ENCODE measurements at regions not wholly inside any gene's neighbourhood (a gene's known extent, or its start where the extent isn't known, plus 50 kb on each side); places are given as distances from the start of the nearest gene placed in this dataset.

DNA sequence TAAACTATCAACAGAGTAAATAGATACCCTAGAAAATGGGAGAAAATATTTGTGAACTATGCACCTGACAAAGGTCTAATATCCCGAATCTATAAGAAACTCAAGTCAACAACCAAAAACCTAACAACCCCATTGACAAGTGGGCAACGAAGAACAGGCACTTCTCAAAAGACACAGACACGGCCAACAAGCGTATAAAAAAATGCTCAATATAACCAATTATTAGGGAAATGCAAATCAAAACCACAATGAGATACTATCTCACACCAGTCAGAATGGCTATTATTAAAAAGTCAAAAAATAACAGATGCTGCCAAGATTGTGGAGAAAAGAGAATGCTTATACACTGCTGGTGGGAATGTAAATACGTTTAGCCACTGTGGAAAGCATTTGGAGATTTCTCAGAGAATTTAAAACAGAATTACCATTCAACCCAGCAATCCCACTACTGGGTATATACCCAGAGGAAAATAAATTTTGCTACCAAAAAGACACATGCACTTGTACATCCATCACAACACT, 63.2 kb upstream of the CAV2 start:
- no peak for DNase-seq (ENCODE audit: low spot score)
- ChIA-PET POLR2A (ENCODE audit: low non-redundant PET) (no interaction called here), CTCF (no interaction called here)
- Histone ChIP-seq H3K4me3 (ENCODE audit: low read depth, low read length, poor library complexity, severe bottlenecking) (no peak overlapping the region), H3K27me3 (replicated peaks; ENCODE audit: insufficient read depth, low read depth, low read length, poor library complexity) (no peaks in the 10 kb centered on the region), H3K36me3 (ENCODE audit: insufficient read depth, low read length, poor library complexity, severe bottlenecking) (no peaks in the 10 kb centered on the region), H3K4me1 (ENCODE audit: insufficient read depth, low read length, poor library complexity, severe bottlenecking) (peaks cover 46% of the 10 kb centered on the region), H3K27ac (ENCODE audit: low read depth, low read length, poor library complexity, severe bottlenecking) (no peak overlapping the region), H3K9me3 (ENCODE audit: low read depth, low read length, poor library complexity, severe bottlenecking) (peaks cover 7% of the 10 kb centered on the region)
- no TSS peak for BruUV-seq (replicated peaks)
- TF ChIP-seq, protein P1, sequence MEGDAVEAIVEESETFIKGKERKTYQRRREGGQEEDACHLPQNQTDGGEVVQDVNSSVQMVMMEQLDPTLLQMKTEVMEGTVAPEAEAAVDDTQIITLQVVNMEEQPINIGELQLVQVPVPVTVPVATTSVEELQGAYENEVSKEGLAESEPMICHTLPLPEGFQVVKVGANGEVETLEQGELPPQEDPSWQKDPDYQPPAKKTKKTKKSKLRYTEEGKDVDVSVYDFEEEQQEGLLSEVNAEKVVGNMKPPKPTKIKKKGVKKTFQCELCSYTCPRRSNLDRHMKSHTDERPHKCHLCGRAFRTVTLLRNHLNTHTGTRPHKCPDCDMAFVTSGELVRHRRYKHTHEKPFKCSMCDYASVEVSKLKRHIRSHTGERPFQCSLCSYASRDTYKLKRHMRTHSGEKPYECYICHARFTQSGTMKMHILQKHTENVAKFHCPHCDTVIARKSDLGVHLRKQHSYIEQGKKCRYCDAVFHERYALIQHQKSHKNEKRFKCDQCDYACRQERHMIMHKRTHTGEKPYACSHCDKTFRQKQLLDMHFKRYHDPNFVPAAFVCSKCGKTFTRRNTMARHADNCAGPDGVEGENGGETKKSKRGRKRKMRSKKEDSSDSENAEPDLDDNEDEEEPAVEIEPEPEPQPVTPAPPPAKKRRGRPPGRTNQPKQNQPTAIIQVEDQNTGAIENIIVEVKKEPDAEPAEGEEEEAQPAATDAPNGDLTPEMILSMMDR (conservative IDR thresholded peaks at IDR 0.05; ENCODE audit: low read depth, low read length): no peak
- TF ChIP-seq EZH2 (IDR thresholded peaks at IDR 0.05; ENCODE audit: borderline replicate concordance, low read depth, low read length, poor library complexity, severe bottlenecking): no peak
- intact Hi-C loops (cut with micrococcal nuclease; ENCODE audit: unreplicated experiment): no loop called here

DNA sequence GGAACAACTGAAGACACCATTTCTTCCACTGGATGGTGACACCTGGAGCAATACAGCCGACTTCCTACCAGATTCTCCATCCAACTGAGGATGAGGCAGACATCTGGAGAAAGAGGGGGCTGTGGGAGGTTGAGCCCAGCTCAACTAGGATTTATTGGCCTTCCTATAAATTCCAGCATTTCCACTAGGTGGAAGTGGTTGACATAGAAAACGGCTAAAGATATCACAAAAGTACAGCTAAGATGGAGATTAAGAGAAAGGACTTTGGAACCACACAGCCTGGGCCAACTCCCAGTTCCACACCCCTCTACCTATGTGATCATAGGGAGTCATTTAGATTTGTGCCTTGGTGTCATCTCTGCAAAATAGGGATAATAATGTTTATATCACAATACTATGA, 61.3 kb upstream of the CAV2 start:
- DNase-seq (ENCODE audit: low spot score): peak; percentile 49
- intact Hi-C loops (cut with micrococcal nuclease; ENCODE audit: unreplicated experiment): no loop called here
- H3K9me3 ChIP-seq (ENCODE audit: low read depth, low read length, poor library complexity, severe bottlenecking): peaks cover 7% of the 10 kb centered on the region
- ChIA-PET CTCF (no interaction called here), POLR2A (ENCODE audit: low non-redundant PET) (no interaction called here)
- peak overlapping the region; percentile 63 for H3K27ac ChIP-seq (ENCODE audit: low read depth, low read length, poor library complexity, severe bottlenecking)
- no TSS peak for BruUV-seq (replicated peaks)
- H3K4me3 ChIP-seq (ENCODE audit: low read depth, low read length, poor library complexity, severe bottlenecking): no peak overlapping the region
- no peaks in the 10 kb centered on the region for H3K27me3 ChIP-seq (replicated peaks; ENCODE audit: insufficient read depth, low read depth, low read length, poor library complexity)
- peaks cover 55% of the 10 kb centered on the region for H3K4me1 ChIP-seq (ENCODE audit: insufficient read depth, low read length, poor library complexity, severe bottlenecking)
- no peaks in the 10 kb centered on the region for H3K36me3 ChIP-seq (ENCODE audit: insufficient read depth, low read length, poor library complexity, severe bottlenecking)
- TF ChIP-seq, protein P1 (conservative IDR thresholded peaks at IDR 0.05; ENCODE audit: low read depth, low read length): peak; percentile 27
- TF ChIP-seq EZH2 (IDR thresholded peaks at IDR 0.05; ENCODE audit: borderline replicate concordance, low read depth, low read length, poor library complexity, severe bottlenecking): no peak

DNA sequence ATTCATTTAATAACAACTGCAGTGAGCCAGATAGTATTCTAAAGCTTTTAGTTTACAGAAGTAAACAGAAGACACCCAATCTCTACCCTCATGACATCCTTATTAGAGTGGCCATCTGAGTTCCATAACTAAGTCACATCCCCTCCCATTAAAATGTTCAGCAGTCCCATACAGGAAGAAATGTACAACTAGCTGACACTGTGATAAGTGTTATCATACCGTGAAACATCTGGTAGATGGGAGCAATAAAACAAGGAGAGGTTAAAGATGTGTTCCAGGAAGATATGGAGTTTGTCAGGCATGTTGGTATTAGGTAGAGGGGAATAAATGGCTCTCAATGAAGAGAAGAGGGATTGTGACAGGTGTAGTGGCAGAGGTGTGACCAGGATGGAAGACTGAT, 60.5 kb upstream of the CAV2 start:
- Histone ChIP-seq H3K9me3 (ENCODE audit: low read depth, low read length, poor library complexity, severe bottlenecking) (peaks cover 7% of the 10 kb centered on the region), H3K27me3 (replicated peaks; ENCODE audit: insufficient read depth, low read depth, low read length, poor library complexity) (no peaks in the 10 kb centered on the region), H3K27ac (ENCODE audit: low read depth, low read length, poor library complexity, severe bottlenecking) (peak overlapping the region; percentile 58), H3K4me3 (ENCODE audit: low read depth, low read length, poor library complexity, severe bottlenecking) (no peak overlapping the region), H3K36me3 (ENCODE audit: insufficient read depth, low read length, poor library complexity, severe bottlenecking) (no peaks in the 10 kb centered on the region), H3K4me1 (ENCODE audit: insufficient read depth, low read length, poor library complexity, severe bottlenecking) (peaks cover 51% of the 10 kb centered on the region)
- DNase-seq (ENCODE audit: low spot score): no peak
- ChIA-PET POLR2A (ENCODE audit: low non-redundant PET) (no interaction called here), CTCF (no interaction called here)
- no TSS peak for BruUV-seq (replicated peaks)
- no peak for TF ChIP-seq EZH2 (IDR thresholded peaks at IDR 0.05; ENCODE audit: borderline replicate concordance, low read depth, low read length, poor library complexity, severe bottlenecking)
- TF ChIP-seq, protein P1 (conservative IDR thresholded peaks at IDR 0.05; ENCODE audit: low read depth, low read length): no peak
- intact Hi-C loops (cut with micrococcal nuclease; ENCODE audit: unreplicated experiment): no loop called here

All from A673 (cell line).